ENCODE measurements at regions not wholly inside any gene's neighbourhood (a gene's known extent, or its start where the extent isn't known, plus 50 kb on each side); places are given as distances from the start of the nearest gene placed in this dataset.

GRCh38 chr1:71307451-71307850 lies 226.6 kb upstream of the ZRANB2 start:
- ATAC-seq (no peak), DNase-seq (no peak)
- CTCF ChIA-PET, result no interaction called here
- no peaks in the 10 kb centered on the region for H3K9me3 ChIP-seq (ENCODE audit: control insufficient read depth in 2 of 3, low read length in 3 of 3)
- H3K36me3 ChIP-seq (ENCODE audit: control insufficient read depth in 2 of 3, insufficient read depth in 3 of 3, low read length in 3 of 3), result no peaks in the 10 kb centered on the region
- no peak overlapping the region for H3K27ac ChIP-seq (ENCODE audit: low read depth, low read length)
- no peaks in the 10 kb centered on the region for H3K4me1 ChIP-seq (ENCODE audit: control insufficient read depth in 2 of 2, insufficient read depth in 2 of 2, low read length in 2 of 2)
- no peaks in the 10 kb centered on the region for H3K4me1 Mint-ChIP-seq
- H3K27ac Mint-ChIP-seq, result no peak overlapping the region
- H3K4me3 Mint-ChIP-seq, result no peak overlapping the region
- H3K27me3 Mint-ChIP-seq, result no peaks in the 10 kb centered on the region
- H3K9me3 Mint-ChIP-seq, result peaks cover 0 to 8% (median 0%) of the 10 kb centered on the region in 11 donors
- H3K27me3 ChIP-seq (ENCODE audit: control insufficient read depth in 2 of 2, insufficient read depth in 2 of 2, low read length in 2 of 2), result no peaks in the 10 kb centered on the region
- POLR2A ChIA-PET, result no interaction called here
- no peak overlapping the region for H3K4me3 ChIP-seq (ENCODE audit: low read length)
- H3K36me3 Mint-ChIP-seq, result no peaks in the 10 kb centered on the region
- intact Hi-C loops (cut with micrococcal nuclease), result no loop called here

- Histone ChIP-seq H3K27me3 (ENCODE audit: control insufficient read depth in 2 of 2, insufficient read depth in 2 of 2, low read length in 2 of 2) (no peaks in the 10 kb centered on the region), H3K4me3 (ENCODE audit: low read length) (no peak overlapping the region), H3K36me3 (ENCODE audit: control insufficient read depth in 2 of 3, insufficient read depth in 3 of 3, low read length in 3 of 3) (no peaks in the 10 kb centered on the region), H3K9me3 (ENCODE audit: control insufficient read depth in 2 of 3, low read length in 3 of 3) (no peaks in the 10 kb centered on the region), H3K27ac (ENCODE audit: low read depth, low read length) (no peak overlapping the region), H3K4me1 (ENCODE audit: control insufficient read depth in 2 of 2, insufficient read depth in 2 of 2, low read length in 2 of 2) (no peaks in the 10 kb centered on the region)
- ATAC-seq (no peak), DNase-seq (no peak)
- Mint-ChIP-seq H3K4me1 (no peaks in the 10 kb centered on the region), H3K9me3 (peaks cover 0 to 5% (median 0%) of the 10 kb centered on the region in 11 donors), H3K36me3 (no peaks in the 10 kb centered on the region), H3K27me3 (no peaks in the 10 kb centered on the region), H3K27ac (no peak overlapping the region), H3K4me3 (no peak overlapping the region)
- intact Hi-C loops (cut with micrococcal nuclease), result no loop called here
- ChIA-PET POLR2A (no interaction called here), CTCF (no interaction called here)
These were observed 223.3 kb upstream of the ZRANB2 start for GRCh38 chr1:71304125-71304524.

GRCh38 chr1:71303617-71304041 lies 222.8 kb upstream of the ZRANB2 start:
- Mint-ChIP-seq H3K27ac (no peak overlapping the region), H3K4me3 (no peak overlapping the region), H3K4me1 (no peaks in the 10 kb centered on the region), H3K27me3 (no peaks in the 10 kb centered on the region), H3K36me3 (no peaks in the 10 kb centered on the region), H3K9me3 (peaks cover 0 to 2% (median 0%) of the 10 kb centered on the region in 11 donors)
- ChIA-PET CTCF (no interaction called here), POLR2A (no interaction called here)
- ATAC-seq (no peak), DNase-seq (no peak)
- Histone ChIP-seq H3K27ac (ENCODE audit: low read depth, low read length) (no peak overlapping the region), H3K4me1 (ENCODE audit: control insufficient read depth in 2 of 2, insufficient read depth in 2 of 2, low read length in 2 of 2) (no peaks in the 10 kb centered on the region), H3K9me3 (ENCODE audit: control insufficient read depth in 2 of 3, low read length in 3 of 3) (no peaks in the 10 kb centered on the region), H3K27me3 (ENCODE audit: control insufficient read depth in 2 of 2, insufficient read depth in 2 of 2, low read length in 2 of 2) (no peaks in the 10 kb centered on the region), H3K36me3 (ENCODE audit: control insufficient read depth in 2 of 3, insufficient read depth in 3 of 3, low read length in 3 of 3) (no peaks in the 10 kb centered on the region), H3K4me3 (ENCODE audit: low read length) (no peak overlapping the region)
- intact Hi-C loops (cut with micrococcal nuclease), result no loop called here

GRCh38 chr1:71298633-71299032 lies 217.8 kb upstream of the ZRANB2 start:
- Mint-ChIP-seq H3K27ac (no peak overlapping the region), H3K4me1 (no peaks in the 10 kb centered on the region), H3K9me3 (peaks cover 0 to 9% (median 0%) of the 10 kb centered on the region in 11 donors), H3K27me3 (peaks cover 0 to 3% (median 0%) of the 10 kb centered on the region in 5 donors), H3K4me3 (no peak overlapping the region), H3K36me3 (no peaks in the 10 kb centered on the region)
- Histone ChIP-seq H3K27me3 (ENCODE audit: control insufficient read depth in 2 of 2, insufficient read depth in 2 of 2, low read length in 2 of 2) (no peaks in the 10 kb centered on the region), H3K9me3 (ENCODE audit: control insufficient read depth in 2 of 3, low read length in 3 of 3) (no peaks in the 10 kb centered on the region), H3K36me3 (ENCODE audit: control insufficient read depth in 2 of 3, insufficient read depth in 3 of 3, low read length in 3 of 3) (no peaks in the 10 kb centered on the region), H3K4me3 (ENCODE audit: low read length) (no peak overlapping the region), H3K4me1 (ENCODE audit: control insufficient read depth in 2 of 2, insufficient read depth in 2 of 2, low read length in 2 of 2) (no peaks in the 10 kb centered on the region), H3K27ac (ENCODE audit: low read depth, low read length) (no peak overlapping the region)
- no peak for DNase-seq
- intact Hi-C loops (cut with micrococcal nuclease), result no loop called here
- POLR2A ChIA-PET, result no interaction called here
- CTCF ChIA-PET, result no interaction called here
- no peak for ATAC-seq

- no peaks in the 10 kb centered on the region for H3K27me3 ChIP-seq (ENCODE audit: control insufficient read depth in 2 of 2, insufficient read depth in 2 of 2, low read length in 2 of 2)
These were observed 215.8 kb upstream of the ZRANB2 start for GRCh38 chr1:71296551-71297134.

GRCh38 chr1:71295350-71295749 lies 214.5 kb upstream of the ZRANB2 start:
- CTCF ChIA-PET, result no interaction called here
- no peaks in the 10 kb centered on the region for H3K4me1 ChIP-seq (ENCODE audit: control insufficient read depth in 2 of 2, insufficient read depth in 2 of 2, low read length in 2 of 2)
- Mint-ChIP-seq H3K36me3 (no peaks in the 10 kb centered on the region), H3K4me1 (no peaks in the 10 kb centered on the region), H3K27ac (no peak overlapping the region), H3K27me3 (peaks cover 0 to 3% (median 0%) of the 10 kb centered on the region in 5 donors), H3K9me3 (peaks cover 0 to 20% (median 4%) of the 10 kb centered on the region in 11 donors), H3K4me3 (no peak overlapping the region)
- H3K27ac ChIP-seq (ENCODE audit: low read depth, low read length), result no peak overlapping the region
- H3K9me3 ChIP-seq (ENCODE audit: control insufficient read depth in 2 of 3, low read length in 3 of 3), result no peaks in the 10 kb centered on the region
- no peaks in the 10 kb centered on the region for H3K27me3 ChIP-seq (ENCODE audit: control insufficient read depth in 2 of 2, insufficient read depth in 2 of 2, low read length in 2 of 2)
- no peaks in the 10 kb centered on the region for H3K36me3 ChIP-seq (ENCODE audit: control insufficient read depth in 2 of 3, insufficient read depth in 3 of 3, low read length in 3 of 3)
- ATAC-seq (no peak), DNase-seq (no peak)
- no peak overlapping the region for H3K4me3 ChIP-seq (ENCODE audit: low read length)
- intact Hi-C loops (cut with micrococcal nuclease), result no loop called here
- POLR2A ChIA-PET, result no interaction called here

More at GRCh38 chr1:71296551-71297134, 215.8 kb upstream of the ZRANB2 start:
- ChIA-PET POLR2A (no interaction called here), CTCF (no interaction called here)
- Mint-ChIP-seq H3K27ac (no peak overlapping the region), H3K4me1 (no peaks in the 10 kb centered on the region), H3K4me3 (no peak overlapping the region), H3K9me3 (peaks cover 0 to 14% (median 2%) of the 10 kb centered on the region in 11 donors), H3K27me3 (peaks cover 0 to 3% (median 0%) of the 10 kb centered on the region in 5 donors), H3K36me3 (no peaks in the 10 kb centered on the region)
- H3K9me3 ChIP-seq (ENCODE audit: control insufficient read depth in 2 of 3, low read length in 3 of 3), result no peaks in the 10 kb centered on the region
- no peaks in the 10 kb centered on the region for H3K4me1 ChIP-seq (ENCODE audit: control insufficient read depth in 2 of 2, insufficient read depth in 2 of 2, low read length in 2 of 2)
- no peak for DNase-seq
- no peaks in the 10 kb centered on the region for H3K36me3 ChIP-seq (ENCODE audit: control insufficient read depth in 2 of 3, insufficient read depth in 3 of 3, low read length in 3 of 3)
- H3K27ac ChIP-seq (ENCODE audit: low read depth, low read length), result no peak overlapping the region
- no peak for ATAC-seq
- intact Hi-C loops (cut with micrococcal nuclease), result no loop called here
- H3K4me3 ChIP-seq (ENCODE audit: low read length), result no peak overlapping the region

GRCh38 chr1:71294178-71294577 lies 213.3 kb upstream of the ZRANB2 start:
- POLR2A ChIA-PET, result no interaction called here
- Histone ChIP-seq H3K4me3 (ENCODE audit: low read length) (no peak overlapping the region), H3K27me3 (ENCODE audit: control insufficient read depth in 2 of 2, insufficient read depth in 2 of 2, low read length in 2 of 2) (no peaks in the 10 kb centered on the region), H3K36me3 (ENCODE audit: control insufficient read depth in 2 of 3, insufficient read depth in 3 of 3, low read length in 3 of 3) (no peaks in the 10 kb centered on the region), H3K9me3 (ENCODE audit: control insufficient read depth in 2 of 3, low read length in 3 of 3) (no peaks in the 10 kb centered on the region), H3K27ac (ENCODE audit: low read depth, low read length) (no peak overlapping the region), H3K4me1 (ENCODE audit: control insufficient read depth in 2 of 2, insufficient read depth in 2 of 2, low read length in 2 of 2) (no peaks in the 10 kb centered on the region)
- intact Hi-C loops (cut with micrococcal nuclease), result no loop called here
- CTCF ChIA-PET, result no interaction called here
- Mint-ChIP-seq H3K36me3 (no peaks in the 10 kb centered on the region), H3K4me3 (no peak overlapping the region), H3K4me1 (no peaks in the 10 kb centered on the region), H3K27me3 (peaks cover 0 to 3% (median 0%) of the 10 kb centered on the region in 5 donors), H3K27ac (no peak overlapping the region), H3K9me3 (peaks cover 0 to 28% (median 7%) of the 10 kb centered on the region in 11 donors)
- no peak for ATAC-seq
- no peak for DNase-seq
